Testis (tissue), 2 donors: ENCODE measurements at regions not wholly inside any gene's neighbourhood (a gene's known extent, or its start where the extent isn't known, plus 50 kb on each side); places are given as distances from the start of the nearest gene placed in this dataset.

Source experiments
- CTCF ChIP-seq, 3 experiments: fragments of 450-650 bp in 2 of 3; fragments of 200-600 bp in 1 of 3; sonication (generic) in 1 of 3; IDR thresholded peaks; one replicate each; pipeline ENCODE4 v1.5.1; 2016 to 2019; ENCODE audit warnings: antibody characterized with exemption in 3 of 3, mild to moderate bottlenecking in 2 of 3, moderate library complexity in 1 of 3
- POLR2A ChIP-seq: fragments of 450-650 bp; IDR thresholded peaks from one replicate; pipeline ENCODE4 v1.6.1; 2017; ENCODE audit warnings: antibody characterized with exemption, mild to moderate bottlenecking, moderate library complexity

GRCh38 chr13:24985896-24986295, 110.0 kb upstream of the PABPC3 start:
- no peak for TF ChIP-seq CTCF (IDR thresholded peaks at IDR 0.05)
- no peak for TF ChIP-seq POLR2A
